ENCODE measurements at regions not wholly inside any gene's neighbourhood (a gene's known extent, or its start where the extent isn't known, plus 50 kb on each side); places are given as distances from the start of the nearest gene placed in this dataset.

GRCh38 chr14:101200650-101201516 lies 297.4 kb upstream of the RTL1 start:
- H3K4me1 ChIP-seq (ENCODE audit: control insufficient read depth, extremely low read depth, insufficient read depth, low read length), result no peaks in the 10 kb centered on the region
- no peak for DNase-seq (ENCODE audit: low read depth, low spot score)
- ChIA-PET CTCF (no interaction called here), POLR2A (no interaction called here)
- no peak for FAIRE-seq
- no peaks in the 10 kb centered on the region for H3K27me3 ChIP-seq (ENCODE audit: control insufficient read depth in 2 of 2, insufficient read depth in 2 of 2, low read length in 2 of 2)
- H3K36me3 ChIP-seq (ENCODE audit: control insufficient read depth in 2 of 2, extremely low read depth in 1 of 2, insufficient read depth in 2 of 2, low read length in 2 of 2), result no peaks in the 10 kb centered on the region
- no peak overlapping the region for H3K9ac ChIP-seq (replicated peaks; ENCODE audit: extremely low read depth, insufficient read depth, low read length)
- no peaks in the 10 kb centered on the region for H4K20me1 ChIP-seq (replicated peaks; ENCODE audit: control insufficient read depth, extremely low read depth, insufficient read depth, low read length)
- no peak overlapping the region for H2AFZ ChIP-seq (ENCODE audit: low read depth, low read length)
- intact Hi-C loops (cut with micrococcal nuclease), result no loop called here
- no peaks in the 10 kb centered on the region for H3K79me2 ChIP-seq (ENCODE audit: control insufficient read depth, insufficient read depth, low read length)
- H3K4me2 ChIP-seq (ENCODE audit: insufficient read depth, low read length), result no peak overlapping the region
- no peaks in the 10 kb centered on the region for H3K9me1 ChIP-seq (replicated peaks; ENCODE audit: control insufficient read depth, extremely low read depth, insufficient read depth, low read length)
- no peaks in the 10 kb centered on the region for H3K9me3 ChIP-seq (replicated peaks; ENCODE audit: control insufficient read depth, insufficient read depth, low read length)
- TF ChIP-seq JUN (IDR thresholded peaks at IDR 0.05; ENCODE audit: borderline replicate concordance, insufficient read depth, insufficient read length, low read depth) (no peak), EZH2 (IDR thresholded peaks at IDR 0.05; ENCODE audit: borderline replicate concordance, low read depth, low read length, severe bottlenecking) (no peak)
- H3K27ac ChIP-seq (ENCODE audit: insufficient read depth, low read depth, low read length), result no peak overlapping the region
- dilution Hi-C loops (cut with MboI; ENCODE audit: extremely low pct_ligation_motif_present, low sequenced_read_pairs), result no loop called here
- BruUV-seq (replicated peaks), result no TSS peak
- no peak overlapping the region for H3K4me3 ChIP-seq (replicated peaks in 1 of 3; ENCODE audit: insufficient read depth in 1 of 3, low read depth in 1 of 3, low read length in 3 of 3)

GRCh38 chr14:101201535-101202151 lies 298.1 kb upstream of the RTL1 start:
- ChIA-PET POLR2A (no interaction called here), CTCF (no interaction called here)
- Histone ChIP-seq H3K9me1 (replicated peaks; ENCODE audit: control insufficient read depth, extremely low read depth, insufficient read depth, low read length) (no peaks in the 10 kb centered on the region), H3K27ac (ENCODE audit: insufficient read depth, low read depth, low read length) (no peak overlapping the region), H3K36me3 (ENCODE audit: control insufficient read depth in 2 of 2, extremely low read depth in 1 of 2, insufficient read depth in 2 of 2, low read length in 2 of 2) (no peaks in the 10 kb centered on the region), H3K27me3 (ENCODE audit: control insufficient read depth in 2 of 2, insufficient read depth in 2 of 2, low read length in 2 of 2) (no peaks in the 10 kb centered on the region), H3K4me3 (replicated peaks in 1 of 3; ENCODE audit: insufficient read depth in 1 of 3, low read depth in 1 of 3, low read length in 3 of 3) (no peak overlapping the region), H3K9ac (replicated peaks; ENCODE audit: extremely low read depth, insufficient read depth, low read length) (no peak overlapping the region), H3K79me2 (ENCODE audit: control insufficient read depth, insufficient read depth, low read length) (no peaks in the 10 kb centered on the region), H3K9me3 (replicated peaks; ENCODE audit: control insufficient read depth, insufficient read depth, low read length) (no peaks in the 10 kb centered on the region), H2AFZ (ENCODE audit: low read depth, low read length) (no peak overlapping the region), H3K4me2 (ENCODE audit: insufficient read depth, low read length) (no peak overlapping the region), H4K20me1 (replicated peaks; ENCODE audit: control insufficient read depth, extremely low read depth, insufficient read depth, low read length) (no peaks in the 10 kb centered on the region), H3K4me1 (ENCODE audit: control insufficient read depth, extremely low read depth, insufficient read depth, low read length) (no peaks in the 10 kb centered on the region)
- TF ChIP-seq MYC (IDR thresholded peaks at IDR 0.05; ENCODE audit: low read depth, low read length), result no peak
- no peak for TF ChIP-seq JUN (IDR thresholded peaks at IDR 0.05; ENCODE audit: borderline replicate concordance, insufficient read depth, insufficient read length, low read depth)
- no peak for TF ChIP-seq POLR2AphosphoS5 (IDR thresholded peaks at IDR 0.05; ENCODE audit: insufficient read depth, low read depth, low read length)
- TF ChIP-seq GATA2 (IDR thresholded peaks at IDR 0.05; ENCODE audit: insufficient read depth, insufficient read length, low read depth, low read length), result no peak
- TF ChIP-seq CTCF (IDR thresholded peaks at IDR 0.05; ENCODE audit: extremely low read depth in 1 of 2, insufficient read depth in 1 of 2, low read depth in 1 of 2, low read length in 2 of 2), result no peak
- TF ChIP-seq, protein P1, sequence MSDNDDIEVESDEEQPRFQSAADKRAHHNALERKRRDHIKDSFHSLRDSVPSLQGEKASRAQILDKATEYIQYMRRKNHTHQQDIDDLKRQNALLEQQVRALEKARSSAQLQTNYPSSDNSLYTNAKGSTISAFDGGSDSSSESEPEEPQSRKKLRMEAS (IDR thresholded peaks at IDR 0.05; ENCODE audit: insufficient read depth, insufficient read length), result no peak
- no peak for TF ChIP-seq POLR2A (IDR thresholded peaks at IDR 0.05; ENCODE audit: low read depth, low read length)
- no peak for TF ChIP-seq FOS (IDR thresholded peaks at IDR 0.05; ENCODE audit: borderline replicate concordance, insufficient read depth, low read length)
- TF ChIP-seq EZH2 (IDR thresholded peaks at IDR 0.05; ENCODE audit: borderline replicate concordance, low read depth, low read length, severe bottlenecking), result no peak
- FAIRE-seq, result no peak
- dilution Hi-C loops (cut with MboI; ENCODE audit: extremely low pct_ligation_motif_present, low sequenced_read_pairs) (no loop called here), intact Hi-C loops (cut with micrococcal nuclease) (no loop called here)
- BruUV-seq (replicated peaks), result no TSS peak
- no peak for DNase-seq (ENCODE audit: low read depth, low spot score)

Measured in endothelial cell of umbilical vein (primary cell).